ENCODE measurements at regions not wholly inside any gene's neighbourhood (a gene's known extent, or its start where the extent isn't known, plus 50 kb on each side); places are given as distances from the start of the nearest gene placed in this dataset.

DNA sequence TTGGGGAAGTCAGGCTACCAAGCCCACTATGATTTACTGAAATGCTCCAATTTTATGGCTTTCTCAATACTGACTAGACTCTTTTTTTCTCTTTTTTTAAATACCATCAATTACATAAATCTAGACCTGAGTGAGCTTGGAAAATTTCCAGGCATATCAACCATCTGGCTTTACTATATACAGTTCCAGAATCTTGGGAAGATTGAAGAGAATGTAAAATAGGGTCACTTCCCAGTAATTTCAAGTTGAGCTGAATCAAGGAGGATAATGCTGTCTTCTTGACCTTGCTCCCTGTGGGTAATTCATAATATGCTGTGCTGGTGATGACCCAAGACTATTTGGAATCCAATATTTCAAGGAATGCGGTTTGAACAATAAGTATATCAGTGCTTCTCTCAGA is 108.1 kb downstream of the MAP3K21 start:
- no peak for TF ChIP-seq CTCF (IDR thresholded peaks at IDR 0.05; ENCODE audit: borderline replicate concordance, control extremely low read depth, extremely low read depth, insufficient read depth, missing control alignments)
- no peak for DNase-seq (ENCODE audit: low spot score)
- in situ Hi-C loops (cut with MboI; ENCODE audit: low sequenced_read_pairs, unreplicated experiment) = loop anchor here (25.0 kb wide), 1 partner anchor 352 kb away; no protein-coding TSS in a partner anchor

GRCh38 chr1:233439721-233440120 is 112.2 kb downstream of the MAP3K21 start:
- in situ Hi-C loops (cut with MboI; ENCODE audit: low sequenced_read_pairs, unreplicated experiment) = loop anchor here (25.0 kb wide), 1 partner anchor 348 kb away; no protein-coding TSS in a partner anchor
- DNase-seq (ENCODE audit: low spot score) = no peak
- no peak for TF ChIP-seq CTCF (IDR thresholded peaks at IDR 0.05; ENCODE audit: borderline replicate concordance, control extremely low read depth, extremely low read depth, insufficient read depth, missing control alignments)

- peak; percentile 40 for TF ChIP-seq CTCF (IDR thresholded peaks at IDR 0.05; ENCODE audit: borderline replicate concordance, control extremely low read depth, extremely low read depth, insufficient read depth, missing control alignments)
- in situ Hi-C loops (cut with MboI; ENCODE audit: low sequenced_read_pairs, unreplicated experiment) = loop anchor here (25.0 kb wide), 1 partner anchor 346 kb away; no protein-coding TSS in a partner anchor
- peak; percentile 41 for DNase-seq (ENCODE audit: low spot score)
Measured at GRCh38 chr1:233440951-233441401, 113.5 kb downstream of the MAP3K21 start.

DNA sequence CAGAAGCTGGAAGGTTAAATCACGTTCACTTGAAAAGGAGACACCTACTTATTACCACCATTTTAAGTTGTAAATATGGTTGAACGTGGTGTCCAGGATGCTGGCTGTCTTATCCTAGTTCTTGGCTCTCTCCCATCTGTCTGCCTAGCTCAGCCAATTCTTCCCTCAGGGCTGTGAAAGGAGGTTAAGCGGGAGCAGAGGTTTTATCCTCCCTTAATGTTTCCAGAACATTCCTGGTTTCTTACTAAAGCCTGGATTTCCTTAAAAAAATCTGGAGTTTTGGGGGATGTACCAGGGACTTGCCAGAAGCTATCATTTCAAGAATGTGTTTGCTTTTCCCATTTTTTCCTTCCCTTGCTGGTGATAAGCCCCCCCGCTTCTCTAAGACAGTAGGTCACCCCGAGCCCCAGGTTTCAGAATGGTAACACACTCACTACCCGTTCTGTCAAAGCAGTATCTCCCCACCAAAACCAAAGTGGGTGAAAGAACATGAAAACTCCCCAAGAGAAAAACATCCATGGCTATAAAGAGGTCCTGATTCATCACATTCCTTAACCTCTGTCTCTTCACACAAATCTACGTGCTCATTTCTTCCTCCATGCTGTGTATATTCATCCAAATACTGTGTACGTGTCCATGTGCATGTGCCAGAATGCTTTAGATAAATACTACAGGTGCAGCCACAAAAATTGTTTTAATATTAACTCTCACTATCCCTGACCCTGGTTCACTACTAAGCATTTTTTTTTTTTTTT is 114.7 kb downstream of the MAP3K21 start:
- no peak for DNase-seq (ENCODE audit: low spot score)
- in situ Hi-C loops (cut with MboI; ENCODE audit: low sequenced_read_pairs, unreplicated experiment) = loop anchor here (25.0 kb wide), 1 partner anchor 345 kb away; no protein-coding TSS in a partner anchor
- no peak for TF ChIP-seq CTCF (IDR thresholded peaks at IDR 0.05; ENCODE audit: borderline replicate concordance, control extremely low read depth, extremely low read depth, insufficient read depth, missing control alignments)

- TF ChIP-seq CTCF (IDR thresholded peaks at IDR 0.05; ENCODE audit: borderline replicate concordance, control extremely low read depth, extremely low read depth, insufficient read depth, missing control alignments) = no peak
- in situ Hi-C loops (cut with MboI; ENCODE audit: low sequenced_read_pairs, unreplicated experiment) = loop anchor here (25.0 kb wide), 1 partner anchor 344 kb away; no protein-coding TSS in a partner anchor
- no peak for DNase-seq (ENCODE audit: low spot score)
Measured at GRCh38 chr1:233443040-233443760, 115.7 kb downstream of the MAP3K21 start.

DNA sequence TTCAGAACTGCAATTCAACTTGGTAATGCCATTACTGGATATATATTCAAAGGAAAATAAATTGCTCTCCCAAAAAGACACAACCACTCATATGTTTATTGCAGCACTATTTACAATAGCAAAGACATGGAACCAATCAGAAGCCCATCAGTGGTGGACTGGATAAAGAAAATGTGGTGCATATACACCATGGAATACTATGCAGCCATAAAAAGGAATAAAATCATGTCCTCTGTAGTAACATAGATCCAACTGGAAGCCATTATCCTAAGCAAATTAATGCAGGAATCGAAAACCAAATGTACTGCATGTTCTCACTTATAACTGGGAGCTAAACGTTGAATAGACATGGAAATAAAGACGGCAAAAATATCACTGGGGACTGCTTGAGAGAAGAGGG is 117.0 kb downstream of the MAP3K21 start:
- in situ Hi-C loops (cut with MboI; ENCODE audit: low sequenced_read_pairs, unreplicated experiment) = loop anchor here (25.0 kb wide), 1 partner anchor 343 kb away; no protein-coding TSS in a partner anchor

More for the DNA sequence above, 117.0 kb downstream of the MAP3K21 start:
- TF ChIP-seq CTCF (IDR thresholded peaks at IDR 0.05; ENCODE audit: borderline replicate concordance, control extremely low read depth, extremely low read depth, insufficient read depth, missing control alignments) = no peak
- DNase-seq (ENCODE audit: low spot score) = no peak

Measured in GM13976 (cell line).